AG10803 (cell line): ENCODE measurements at regions not wholly inside any gene's neighbourhood (a gene's known extent, or its start where the extent isn't known, plus 50 kb on each side); places are given as distances from the start of the nearest gene placed in this dataset.

Source experiments
- DNase-seq: peaks from one replicate; pipeline ENCODE4 v3.0.0; 2010; ENCODE audit warnings: low read depth
- H3K4me3 ChIP-seq: 2 replicates; pipeline ENCODE4 v1.5.1; 2011; ENCODE audit warnings: mild to moderate bottlenecking, low read length, control low read depth
- TF ChIP-seq, protein P1 (sequence below): conservative IDR thresholded peaks from 2 replicates; pipeline ENCODE4 v1.5.1; 2011; ENCODE audit warnings: mild to moderate bottlenecking, low read length, control low read depth, inconsistent platforms

DNA sequence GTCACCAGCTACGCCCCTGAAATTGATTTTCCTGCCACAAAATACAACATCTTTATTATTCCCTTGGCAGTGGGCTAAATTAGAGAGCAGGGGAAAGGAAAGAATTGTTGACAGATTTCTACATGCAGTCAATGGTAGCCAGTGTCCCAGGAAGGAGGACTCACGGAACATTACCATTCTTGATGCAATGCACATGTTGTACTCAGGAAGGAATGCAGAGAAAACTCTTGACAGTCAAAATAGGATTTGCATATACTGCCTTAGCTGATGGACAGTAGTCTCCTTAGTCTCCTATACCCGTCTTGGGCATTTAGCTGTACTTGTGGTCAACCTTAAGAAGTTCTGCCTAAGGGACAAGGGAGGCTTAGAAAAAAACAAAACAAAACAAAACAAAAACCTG, 158.0 kb upstream of the GYPA start:
- no peak for DNase-seq
- TF ChIP-seq, protein P1, sequence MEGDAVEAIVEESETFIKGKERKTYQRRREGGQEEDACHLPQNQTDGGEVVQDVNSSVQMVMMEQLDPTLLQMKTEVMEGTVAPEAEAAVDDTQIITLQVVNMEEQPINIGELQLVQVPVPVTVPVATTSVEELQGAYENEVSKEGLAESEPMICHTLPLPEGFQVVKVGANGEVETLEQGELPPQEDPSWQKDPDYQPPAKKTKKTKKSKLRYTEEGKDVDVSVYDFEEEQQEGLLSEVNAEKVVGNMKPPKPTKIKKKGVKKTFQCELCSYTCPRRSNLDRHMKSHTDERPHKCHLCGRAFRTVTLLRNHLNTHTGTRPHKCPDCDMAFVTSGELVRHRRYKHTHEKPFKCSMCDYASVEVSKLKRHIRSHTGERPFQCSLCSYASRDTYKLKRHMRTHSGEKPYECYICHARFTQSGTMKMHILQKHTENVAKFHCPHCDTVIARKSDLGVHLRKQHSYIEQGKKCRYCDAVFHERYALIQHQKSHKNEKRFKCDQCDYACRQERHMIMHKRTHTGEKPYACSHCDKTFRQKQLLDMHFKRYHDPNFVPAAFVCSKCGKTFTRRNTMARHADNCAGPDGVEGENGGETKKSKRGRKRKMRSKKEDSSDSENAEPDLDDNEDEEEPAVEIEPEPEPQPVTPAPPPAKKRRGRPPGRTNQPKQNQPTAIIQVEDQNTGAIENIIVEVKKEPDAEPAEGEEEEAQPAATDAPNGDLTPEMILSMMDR = no peak
- no peak overlapping the region for H3K4me3 ChIP-seq

DNA sequence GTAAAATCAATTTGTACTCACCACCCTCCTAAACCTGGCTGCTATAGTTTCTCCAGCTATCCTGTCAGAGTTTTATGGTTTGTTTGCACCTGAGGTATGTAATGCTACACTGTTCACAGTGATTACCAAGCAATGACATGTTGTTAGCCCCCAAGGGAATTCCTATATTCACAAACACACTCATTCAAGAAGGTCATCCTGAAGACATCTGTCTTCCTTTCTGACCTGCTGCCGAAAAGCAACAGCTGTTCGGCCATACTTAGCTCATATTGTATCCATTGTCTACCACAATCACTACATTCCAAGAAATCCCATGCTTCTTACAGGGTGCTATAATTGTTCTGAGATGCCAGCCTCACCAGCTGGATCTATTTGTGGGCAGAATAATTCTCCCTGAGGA, 160.1 kb upstream of the GYPA start:
- no peak for DNase-seq
- TF ChIP-seq, protein P1 = no peak
- H3K4me3 ChIP-seq = no peak overlapping the region

DNA sequence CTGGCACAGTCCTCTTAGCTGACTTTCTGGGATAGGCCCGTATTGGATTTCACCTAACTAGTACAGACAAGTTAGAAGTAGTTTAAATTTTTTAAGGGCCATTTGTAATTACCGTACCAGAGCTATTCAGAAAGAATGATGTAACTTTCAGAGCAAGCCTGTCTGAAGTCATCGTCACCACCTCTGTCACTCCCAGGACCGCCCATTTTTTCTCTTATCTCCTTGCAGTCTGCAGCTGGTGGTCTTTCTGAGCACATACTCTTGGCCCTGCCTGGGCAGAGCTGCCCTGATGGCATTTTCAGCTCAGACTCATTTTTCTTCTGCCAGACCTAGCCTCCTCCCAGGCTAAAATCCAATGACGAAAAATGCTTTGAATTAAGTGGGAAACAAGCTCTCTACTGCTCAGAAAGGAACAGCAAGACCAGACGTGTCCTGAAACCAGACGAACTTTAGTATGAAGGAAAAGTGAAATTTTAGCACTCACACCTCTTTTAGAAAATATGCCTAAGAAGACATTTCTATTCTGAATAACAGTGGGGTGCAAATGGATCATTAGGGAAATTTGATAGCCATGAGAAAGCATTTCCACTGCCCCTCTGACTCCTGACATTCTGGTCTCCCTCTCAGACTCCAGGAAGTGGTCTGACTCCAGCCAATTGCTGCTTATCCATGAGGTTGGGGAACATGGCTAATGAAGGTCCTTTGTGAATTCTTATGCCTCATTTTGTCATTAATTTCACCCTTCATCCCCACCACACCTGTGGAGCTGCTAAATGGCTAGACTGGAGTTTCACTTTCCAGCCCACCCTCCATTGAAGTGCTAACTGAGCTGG, 162.4 kb upstream of the GYPA start:
- TF ChIP-seq, protein P1 = no peak
- no peak for DNase-seq

DNA sequence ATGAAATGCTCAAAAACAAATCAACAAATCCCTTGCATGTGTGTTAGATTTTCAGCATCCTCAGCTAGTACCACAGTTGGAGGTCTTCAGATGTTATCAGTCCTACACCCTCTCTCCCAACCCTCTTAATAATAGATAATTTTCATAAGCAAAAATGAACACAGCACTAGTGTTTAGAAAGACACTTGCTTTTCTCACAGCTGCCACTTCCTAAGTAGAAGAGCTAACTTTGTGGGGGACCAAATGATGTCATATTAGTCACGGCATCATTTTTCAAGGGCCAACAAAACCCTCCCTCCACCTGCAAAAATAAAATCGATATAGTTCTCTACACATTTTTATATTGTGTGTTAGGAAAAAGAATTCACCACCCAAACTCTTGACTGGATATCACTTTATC, 163.5 kb upstream of the GYPA start:
- TF ChIP-seq, protein P1 = no peak
- no peak overlapping the region for H3K4me3 ChIP-seq
- DNase-seq = no peak

More for the DNA sequence above, 162.4 kb upstream of the GYPA start:
- no peak overlapping the region for H3K4me3 ChIP-seq

DNA sequence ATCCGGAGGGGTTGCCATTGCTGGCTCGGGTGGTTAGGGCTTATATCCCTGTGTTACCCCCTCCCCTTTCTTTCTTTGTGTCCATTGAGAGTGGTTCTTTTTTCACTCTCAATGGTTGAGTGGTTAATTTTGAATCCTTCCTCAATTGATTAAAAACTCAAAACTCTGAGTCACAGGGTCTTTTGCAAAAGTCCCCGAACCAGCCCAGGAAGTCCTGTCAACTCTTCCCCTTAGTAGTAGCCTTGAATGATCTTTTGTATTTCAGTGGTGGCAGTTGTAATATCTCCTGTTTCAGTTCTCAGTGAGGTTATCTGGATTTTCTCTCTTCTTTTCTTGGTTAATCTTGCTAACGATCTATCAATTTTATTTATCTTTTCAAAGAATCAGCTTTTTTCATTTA, 170.0 kb upstream of the GYPA start:
- TF ChIP-seq, protein P1 = no peak
- H3K4me3 ChIP-seq = no peak overlapping the region
- DNase-seq = no peak

DNA sequence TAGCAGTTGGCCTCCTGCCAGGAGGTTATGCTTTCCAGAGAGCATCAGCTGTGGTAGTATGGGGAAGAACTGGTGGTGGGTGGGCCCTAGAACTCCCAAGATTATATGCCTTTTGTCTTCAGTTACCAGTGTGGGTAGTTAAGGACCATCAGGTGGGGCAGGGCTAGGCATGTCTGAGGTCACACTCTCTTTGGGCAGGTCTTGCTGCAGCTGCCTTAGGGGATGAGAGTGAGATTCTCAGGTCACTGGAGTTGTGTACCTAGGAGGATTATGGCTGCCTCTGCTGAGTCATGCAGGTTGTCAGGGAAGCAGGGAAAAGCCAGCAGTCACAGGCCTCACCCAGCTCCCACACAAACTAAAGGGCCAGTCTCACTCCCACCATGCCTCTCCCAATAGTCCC, 172.9 kb upstream of the GYPA start:
- DNase-seq = no peak
- no peak overlapping the region for H3K4me3 ChIP-seq
- TF ChIP-seq, protein P1 = no peak

DNA sequence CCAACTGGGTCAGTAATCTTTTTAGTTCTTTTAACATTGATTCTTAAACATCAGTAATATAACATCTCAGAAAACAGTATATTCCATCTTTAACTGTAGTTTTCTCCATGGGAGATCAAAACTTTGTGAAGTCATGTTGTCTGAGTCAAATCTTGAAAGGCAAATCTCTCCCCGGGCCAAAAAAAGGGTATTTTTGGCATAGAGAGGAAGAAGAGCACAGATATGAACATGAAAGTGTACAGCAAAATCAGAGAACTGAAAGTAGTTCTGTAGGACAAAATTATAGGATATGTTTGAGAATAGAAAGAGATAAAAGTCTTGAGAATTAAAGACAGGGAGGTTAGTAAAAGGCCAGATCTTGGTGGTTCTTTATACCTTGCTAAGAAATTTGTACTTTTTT, 176.4 kb upstream of the GYPA start:
- DNase-seq = no peak
- no peak overlapping the region for H3K4me3 ChIP-seq
- TF ChIP-seq, protein P1 = no peak
